HEK293T (cell line): ENCODE measurements at regions not wholly inside any gene's neighbourhood (a gene's known extent, or its start where the extent isn't known, plus 50 kb on each side); places are given as distances from the start of the nearest gene placed in this dataset.

ENCODE experiments used
- CTCF ChIA-PET: fragments of 350-600 bp; formaldehyde crosslinking; extraction: SDS; loops from one replicate; lab custom pipeline; 2021; ENCODE audit warnings: antibody characterized with exemption, inconsistent platforms; lab: Yijun Ruan, JAX
- POLR2A ChIA-PET: fragments of 350-600 bp; formaldehyde crosslinking; extraction: SDS; loops from one replicate; lab custom pipeline; 2020; ENCODE audit warnings: antibody characterized with exemption, inconsistent platforms; lab: Yijun Ruan, JAX
- DNase-seq: peaks from one replicate; pipeline ENCODE4 v3.0.0; 2012; ENCODE audit warnings: mixed read lengths; ENCODE audit errors: extremely low spot score
- ARNT ChIP-seq: fragments of 450-650 bp; IDR thresholded peaks from 2 replicates; pipeline ENCODE4 v1.6.1; 2017; ENCODE audit warnings: mild to moderate bottlenecking
- BHLHE40 ChIP-seq: fragments of 450-650 bp; IDR thresholded peaks from 2 replicates; pipeline ENCODE4 v1.6.1; 2016; ENCODE audit warnings: mild to moderate bottlenecking, moderate library complexity, borderline replicate concordance
- CTBP1 ChIP-seq: fragments of 450-650 bp; IDR thresholded peaks from 2 replicates; pipeline ENCODE4 v1.6.1; 2016; ENCODE audit warnings: borderline replicate concordance
- ELF4 ChIP-seq: fragments of 450-650 bp; IDR thresholded peaks from 2 replicates; pipeline ENCODE4 v1.6.1; 2017; ENCODE audit warnings: antibody characterized with exemption
- FOXA1 ChIP-seq: fragments of 450-650 bp; IDR thresholded peaks from 2 replicates; pipeline ENCODE4 v1.6.1; 2016; ENCODE audit warnings: mild to moderate bottlenecking
- FOXK2 ChIP-seq: fragments of 450-650 bp; IDR thresholded peaks from 2 replicates; pipeline ENCODE4 v1.6.1; 2016; ENCODE audit warnings: mild to moderate bottlenecking
- FOXM1 ChIP-seq: fragments of 450-650 bp; IDR thresholded peaks from 2 replicates; pipeline ENCODE4 v1.6.1; 2017; ENCODE audit warnings: mild to moderate bottlenecking, borderline replicate concordance
- HDGF ChIP-seq: fragments of 450-650 bp; IDR thresholded peaks from 2 replicates; pipeline ENCODE4 v1.6.1; 2017; ENCODE audit warnings: antibody characterized with exemption, borderline replicate concordance
- L3MBTL2 ChIP-seq: fragments of 450-650 bp; conservative IDR thresholded peaks from 2 replicates; pipeline ENCODE4 v1.6.1; 2016; ENCODE audit warnings: mild to moderate bottlenecking
- LEF1 ChIP-seq: fragments of 450-650 bp; IDR thresholded peaks from 2 replicates; pipeline ENCODE4 v1.6.1; 2017; ENCODE audit warnings: mild to moderate bottlenecking, borderline replicate concordance
- NFRKB ChIP-seq: fragments of 450-650 bp; IDR thresholded peaks from 2 replicates; pipeline ENCODE4 v1.6.1; 2016; ENCODE audit warnings: mild to moderate bottlenecking, moderate library complexity
- PKNOX1 ChIP-seq: fragments of 450-650 bp; IDR thresholded peaks from 2 replicates; pipeline ENCODE4 v1.6.1; 2016
- SP1 ChIP-seq: fragments of 450-650 bp; IDR thresholded peaks from 2 replicates; pipeline ENCODE4 v1.6.1; 2017
- SUZ12 ChIP-seq: fragments of 450-650 bp; IDR thresholded peaks from 2 replicates; pipeline ENCODE4 v1.6.1; 2016; ENCODE audit warnings: mild to moderate bottlenecking
- TARDBP ChIP-seq: fragments of 450-650 bp; IDR thresholded peaks from 2 replicates; pipeline ENCODE4 v1.6.1; 2016
- ZNF384 ChIP-seq: fragments of 450-650 bp; IDR thresholded peaks from 2 replicates; pipeline ENCODE4 v1.6.1; 2016

- CTCF ChIA-PET: no interaction called here
- TF ChIP-seq BHLHE40 (no peak), ELF4 (no peak), ARNT (no peak), HDGF (no peak), FOXK2 (no peak), PKNOX1 (no peak), L3MBTL2 (no peak), FOXA1 (no peak), SUZ12 (no peak), LEF1 (no peak), SP1 (no peak), CTBP1 (no peak), FOXM1 (no peak), NFRKB (no peak), TARDBP (no peak), ZNF384 (no peak)
- no peak for DNase-seq
- POLR2A ChIA-PET: no interaction called here
These were observed 84.0 kb upstream of the MYO3A start for GRCh38 chr10:25849988-25850387.

GRCh38 chr10:25851548-25851947, 82.5 kb upstream of the MYO3A start:
- no peak for DNase-seq
- CTCF ChIA-PET: no interaction called here
- no peak for TF ChIP-seq ELF4
- TF ChIP-seq PKNOX1: no peak
- TF ChIP-seq FOXM1: no peak
- TF ChIP-seq SP1: no peak
- no peak for TF ChIP-seq HDGF
- TF ChIP-seq FOXA1: no peak
- POLR2A ChIA-PET: no interaction called here

- CTCF ChIA-PET: interaction anchor here (0.6 kb wide), 1 partner anchor 195 kb away, joined by 3 read pairs; no protein-coding TSS in a partner anchor
- DNase-seq: no peak
- TF ChIP-seq PKNOX1 (no peak), FOXM1 (no peak), FOXA1 (no peak), TARDBP (no peak), SUZ12 (no peak), ARNT (no peak), ELF4 (no peak), NFRKB (no peak), FOXK2 (no peak)
- POLR2A ChIA-PET: no interaction called here
These were observed 81.6 kb upstream of the MYO3A start for GRCh38 chr10:25852364-25852941.

- ChIA-PET POLR2A (no interaction called here), CTCF (no interaction called here)
- TF ChIP-seq TARDBP (no peak), FOXK2 (no peak), NFRKB (no peak), ARNT (no peak), LEF1 (no peak), L3MBTL2 (no peak)
- no peak for DNase-seq
These were observed 76.0 kb upstream of the MYO3A start for GRCh38 chr10:25858076-25858475.

- DNase-seq: no peak
- CTCF ChIA-PET: no interaction called here
- POLR2A ChIA-PET: interaction anchor here (0.6 kb wide), 1 partner anchor 23 kb away, joined by 3 read pairs; no protein-coding TSS in a partner anchor
- TF ChIP-seq SP1: no peak
- TF ChIP-seq ELF4: no peak
- no peak for TF ChIP-seq FOXK2
- no peak for TF ChIP-seq FOXA1
- TF ChIP-seq ZNF384: no peak
- no peak for TF ChIP-seq HDGF
- no peak for TF ChIP-seq BHLHE40
- no peak for TF ChIP-seq LEF1
- TF ChIP-seq SUZ12: no peak
These were observed 68.8 kb upstream of the MYO3A start for GRCh38 chr10:25865267-25865666.

GRCh38 chr10:25867321-25867720, 66.7 kb upstream of the MYO3A start:
- TF ChIP-seq PKNOX1 (no peak), ARNT (no peak), ZNF384 (no peak), HDGF (no peak), FOXK2 (no peak), SP1 (no peak), L3MBTL2 (no peak), TARDBP (no peak), NFRKB (no peak), ELF4 (no peak), FOXM1 (no peak), LEF1 (no peak), CTBP1 (no peak), FOXA1 (no peak), BHLHE40 (no peak)
- no peak for DNase-seq
- ChIA-PET CTCF (no interaction called here), POLR2A (no interaction called here)
